Body of pancreas (tissue), 4 donors: ENCODE measurements at regions not wholly inside any gene's neighbourhood (a gene's known extent, or its start where the extent isn't known, plus 50 kb on each side); places are given as distances from the start of the nearest gene placed in this dataset.
A peak's percentile ranks its signal among the peaks of the same experiment; 100 is the strongest.

Experiments
- ATAC-seq: fragments of 150-250 bp; one replicate; pipeline ENCODE4 v1.9.1; 2016
- DNase-seq, 4 donors: peaks; one replicate each; pipeline ENCODE4 v3.0.0-alpha.2; 2019
- H3K27ac ChIP-seq, 4 donors: fragments of 200-600 bp; sonication (generic); 1 replicate in 3 of 4; 2 replicates in 1 of 4; pipeline versions ENCODE4 v1.5.1 to v1.6.1; 2016 to 2019; ENCODE audit warnings: mild to moderate bottlenecking in 1 of 4, mixed read lengths in 1 of 4, moderate library complexity in 1 of 4
- H3K27me3 ChIP-seq, 2 donors: fragments of 200-600 bp; sonication (generic); one replicate each; pipeline ENCODE4 v1.6.0; 2016; ENCODE audit warnings: mild to moderate bottlenecking in 1 of 2
- H3K36me3 ChIP-seq, 2 donors: fragments of 200-600 bp; sonication (generic); replicated peaks in 1 of 2; 2 replicates each; pipeline ENCODE4 v1.5.1; 2016; ENCODE audit warnings: low read depth in 2 of 2; ENCODE audit not compliant: insufficient read depth in 1 of 2
- H3K4me1 ChIP-seq: fragments of 200-600 bp; sonication (generic); one replicate; pipeline ENCODE4 v1.6.0; 2016
- H3K4me3 ChIP-seq, 2 donors: fragments of 200-600 bp; sonication (generic); 1 replicate in 1 of 2; 2 replicates in 1 of 2; pipeline ENCODE4 v1.5.1; 2016 to 2019
- H3K9me3 ChIP-seq, 3 donors: fragments of 200-600 bp; sonication (generic); 1 replicate in 2 of 3; 2 replicates in 1 of 3; pipeline ENCODE4 v1.5.1; 2016
- POLR2A ChIP-seq, 3 donors: fragments of 450-650 bp; IDR thresholded peaks; one replicate each; pipeline ENCODE4 v1.6.1; 2016; ENCODE audit warnings: antibody characterized with exemption in 3 of 3, mild to moderate bottlenecking in 2 of 3
- WGBS, 2 donors: methylation state at CpG; one replicate each; pipeline ENCODE4 v1.1.5; 2017; 5-methylcytosine and 5-hydroxymethylcytosine counted together
- intact Hi-C: fragments of 100-400 bp; cut with DNase I; formaldehyde crosslinking; loops from one replicate; pipeline ENCODE4 v1.15.1; 2023
- TF ChIP-seq, protein P1 (sequence below), 7 experiments: fragments of 450-650 bp in 4 of 7; fragments of 200-600 bp in 3 of 7; sonication (generic) in 3 of 7; IDR thresholded peaks; one replicate each; pipeline ENCODE4 v1.5.1; 2016 to 2019; ENCODE audit warnings: antibody characterized with exemption in 7 of 7

DNA sequence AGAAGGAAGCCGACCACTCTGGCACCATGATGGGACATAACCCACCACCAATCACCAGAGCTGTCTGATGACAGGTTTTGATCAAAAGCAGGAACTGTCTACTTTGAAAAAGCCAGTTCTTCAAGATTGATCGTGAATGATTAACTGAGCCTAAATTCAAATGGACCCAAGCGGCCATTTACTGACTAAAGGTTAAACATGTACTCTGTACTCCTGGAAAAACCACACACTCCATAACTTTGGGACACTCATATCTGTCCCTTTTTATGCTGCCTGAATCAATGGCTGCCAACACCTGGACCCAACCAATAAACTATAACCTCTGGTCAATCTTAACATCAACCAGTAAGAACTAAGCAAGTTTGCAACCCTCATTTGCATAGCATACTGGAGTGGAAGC, 206.6 kb downstream of the URB2 start:
- no peaks in the 10 kb centered on the region for H3K9me3 ChIP-seq
- no peak overlapping the region for H3K27ac ChIP-seq
- H3K27me3 ChIP-seq: no peaks in the 10 kb centered on the region
- no peaks in the 10 kb centered on the region for H3K36me3 ChIP-seq
- WGBS, 2 donors: 56 to 57% methylated on average over 3 of the region's 3 CpGs
- peak; percentile 27 for ATAC-seq
- no peak for DNase-seq
- no peak overlapping the region for H3K4me3 ChIP-seq
- no peak for TF ChIP-seq POLR2A (IDR thresholded peaks at IDR 0.05)
- TF ChIP-seq, protein P1, sequence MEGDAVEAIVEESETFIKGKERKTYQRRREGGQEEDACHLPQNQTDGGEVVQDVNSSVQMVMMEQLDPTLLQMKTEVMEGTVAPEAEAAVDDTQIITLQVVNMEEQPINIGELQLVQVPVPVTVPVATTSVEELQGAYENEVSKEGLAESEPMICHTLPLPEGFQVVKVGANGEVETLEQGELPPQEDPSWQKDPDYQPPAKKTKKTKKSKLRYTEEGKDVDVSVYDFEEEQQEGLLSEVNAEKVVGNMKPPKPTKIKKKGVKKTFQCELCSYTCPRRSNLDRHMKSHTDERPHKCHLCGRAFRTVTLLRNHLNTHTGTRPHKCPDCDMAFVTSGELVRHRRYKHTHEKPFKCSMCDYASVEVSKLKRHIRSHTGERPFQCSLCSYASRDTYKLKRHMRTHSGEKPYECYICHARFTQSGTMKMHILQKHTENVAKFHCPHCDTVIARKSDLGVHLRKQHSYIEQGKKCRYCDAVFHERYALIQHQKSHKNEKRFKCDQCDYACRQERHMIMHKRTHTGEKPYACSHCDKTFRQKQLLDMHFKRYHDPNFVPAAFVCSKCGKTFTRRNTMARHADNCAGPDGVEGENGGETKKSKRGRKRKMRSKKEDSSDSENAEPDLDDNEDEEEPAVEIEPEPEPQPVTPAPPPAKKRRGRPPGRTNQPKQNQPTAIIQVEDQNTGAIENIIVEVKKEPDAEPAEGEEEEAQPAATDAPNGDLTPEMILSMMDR (IDR thresholded peaks at IDR 0.05): no peak
- H3K4me1 ChIP-seq: peaks cover 9% of the 10 kb centered on the region
- intact Hi-C loops: no loop called here

DNA sequence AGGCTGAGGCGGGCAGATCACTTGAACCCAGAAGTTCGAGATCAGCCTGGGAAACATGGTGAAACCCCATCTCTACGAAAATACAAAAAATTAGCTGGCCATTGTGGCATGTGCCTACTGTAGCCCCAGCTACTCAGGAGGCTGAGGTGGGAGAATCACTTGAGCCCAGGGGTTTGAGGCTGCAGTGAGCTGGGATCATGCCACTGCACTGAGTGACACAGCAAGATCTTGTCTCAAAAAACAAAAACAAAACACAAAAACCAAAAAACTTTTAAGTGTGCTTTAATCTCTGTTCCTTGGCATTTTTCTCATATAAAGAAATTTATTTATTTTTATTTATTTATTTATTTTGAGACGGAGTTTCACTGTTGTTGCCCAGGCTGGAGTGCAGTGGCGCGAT, 208.2 kb downstream of the URB2 start:
- ATAC-seq: no peak
- H3K9me3 ChIP-seq: no peaks in the 10 kb centered on the region
- no peak for DNase-seq
- intact Hi-C loops: no loop called here
- H3K27ac ChIP-seq: no peak overlapping the region
- TF ChIP-seq, protein P1 (IDR thresholded peaks at IDR 0.05): no peak
- no peak for TF ChIP-seq POLR2A (IDR thresholded peaks at IDR 0.05)
- no peak overlapping the region for H3K4me3 ChIP-seq
- peaks cover 9% of the 10 kb centered on the region for H3K4me1 ChIP-seq
- no peaks in the 10 kb centered on the region for H3K27me3 ChIP-seq
- WGBS, 2 donors: 92 to 93% methylated on average over 6 of the region's 6 CpGs
- H3K36me3 ChIP-seq: no peaks in the 10 kb centered on the region

DNA sequence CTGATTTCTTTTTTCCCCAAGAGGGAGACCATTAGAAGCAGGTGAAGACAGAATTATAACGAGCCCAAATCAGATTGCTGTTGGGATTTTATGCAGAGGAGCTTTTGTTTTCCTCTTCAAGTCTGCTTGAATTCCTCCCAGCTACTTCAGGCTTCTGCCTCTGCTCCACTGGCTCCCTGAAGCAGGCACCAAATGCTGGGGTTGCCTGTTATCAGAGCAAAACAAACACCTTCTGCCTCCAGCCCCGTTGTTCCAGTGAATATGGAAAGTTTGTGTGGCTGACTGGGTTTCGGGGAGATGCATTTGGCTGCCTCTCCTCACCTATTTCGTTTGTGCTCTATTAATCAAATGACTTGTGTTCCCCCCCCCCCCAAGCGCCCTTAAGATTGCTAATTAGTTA, 209.2 kb downstream of the URB2 start:
- no peak for ATAC-seq
- 34 to 39% methylated on average over 5 of the region's 5 CpGs for WGBS, 2 donors

DNA sequence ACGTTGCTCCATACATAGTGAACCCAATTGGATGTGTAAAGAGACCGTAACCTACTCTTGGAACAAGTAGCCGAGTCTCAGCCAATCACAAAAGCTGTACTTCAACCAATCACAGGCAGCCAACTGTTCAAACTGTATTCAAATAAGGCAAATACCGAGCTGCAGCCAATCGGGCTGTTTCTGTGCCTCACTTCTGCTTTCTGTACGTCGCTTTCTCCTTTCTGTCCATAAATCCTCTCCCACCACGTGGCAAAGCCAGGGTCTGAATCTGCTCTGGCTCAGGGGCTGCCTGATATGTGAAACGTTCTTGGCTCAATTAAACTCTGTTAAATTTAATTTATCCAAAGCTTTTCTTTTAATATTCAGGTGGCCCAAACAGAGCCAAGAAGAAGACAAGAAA, 210.3 kb downstream of the URB2 start:
- 75 to 85% methylated on average over 9 of the region's 9 CpGs for WGBS, 2 donors
- Histone ChIP-seq H3K36me3 (no peaks in the 10 kb centered on the region), H3K9me3 (no peaks in the 10 kb centered on the region), H3K4me1 (peaks cover 9% of the 10 kb centered on the region), H3K27me3 (no peaks in the 10 kb centered on the region), H3K4me3 (no peak overlapping the region), H3K27ac (no peak overlapping the region)
- DNase-seq: no peak
- no peak for TF ChIP-seq POLR2A (IDR thresholded peaks at IDR 0.05)
- TF ChIP-seq, protein P1 (IDR thresholded peaks at IDR 0.05): no peak
- intact Hi-C loops: no loop called here
- ATAC-seq: no peak

More for the DNA sequence above, 209.2 kb downstream of the URB2 start:
- Histone ChIP-seq H3K27me3 (no peaks in the 10 kb centered on the region), H3K4me3 (no peak overlapping the region), H3K36me3 (no peaks in the 10 kb centered on the region), H3K9me3 (no peaks in the 10 kb centered on the region), H3K27ac (no peak overlapping the region), H3K4me1 (peaks cover 9% of the 10 kb centered on the region)
- intact Hi-C loops: no loop called here
- DNase-seq: peak in 1 of 4 donors; percentile 19
- TF ChIP-seq, protein P1 (IDR thresholded peaks at IDR 0.05): no peak
- no peak for TF ChIP-seq POLR2A (IDR thresholded peaks at IDR 0.05)

DNA sequence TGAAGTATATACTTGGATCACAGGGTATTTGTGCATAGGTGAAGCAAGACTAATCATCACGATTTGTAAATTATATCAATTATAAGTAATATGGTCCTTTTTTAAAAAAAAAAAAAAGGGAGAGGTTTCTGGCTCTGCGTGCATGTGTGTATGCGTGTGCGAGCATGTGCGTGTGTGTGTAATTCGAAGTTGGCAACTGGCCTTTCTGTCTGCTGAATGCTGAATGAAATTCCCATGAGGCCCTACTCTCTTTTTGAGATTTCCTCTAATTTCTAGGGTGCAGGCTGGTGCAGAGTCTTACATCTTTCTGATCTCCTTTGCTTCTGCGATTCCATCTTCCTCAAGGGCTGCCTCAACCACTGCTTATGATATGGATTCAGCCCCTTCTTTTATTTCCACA, 212.2 kb downstream of the URB2 start:
- no peak for ATAC-seq

More for the DNA sequence above, 212.2 kb downstream of the URB2 start:
- DNase-seq: no peak
- intact Hi-C loops: no loop called here
- no peak for TF ChIP-seq POLR2A (IDR thresholded peaks at IDR 0.05)
- TF ChIP-seq, protein P1 (IDR thresholded peaks at IDR 0.05): no peak
- Histone ChIP-seq H3K9me3 (no peaks in the 10 kb centered on the region), H3K4me1 (peaks cover 9% of the 10 kb centered on the region), H3K4me3 (no peak overlapping the region), H3K27ac (no peak overlapping the region), H3K27me3 (no peaks in the 10 kb centered on the region), H3K36me3 (no peaks in the 10 kb centered on the region)
- WGBS, 2 donors: 88 to 93% methylated on average over 7 of the region's 7 CpGs
